ENCODE measurements at regions not wholly inside any gene's neighbourhood (a gene's known extent, or its start where the extent isn't known, plus 50 kb on each side); places are given as distances from the start of the nearest gene placed in this dataset.

- TF ChIP-seq, protein P1, sequence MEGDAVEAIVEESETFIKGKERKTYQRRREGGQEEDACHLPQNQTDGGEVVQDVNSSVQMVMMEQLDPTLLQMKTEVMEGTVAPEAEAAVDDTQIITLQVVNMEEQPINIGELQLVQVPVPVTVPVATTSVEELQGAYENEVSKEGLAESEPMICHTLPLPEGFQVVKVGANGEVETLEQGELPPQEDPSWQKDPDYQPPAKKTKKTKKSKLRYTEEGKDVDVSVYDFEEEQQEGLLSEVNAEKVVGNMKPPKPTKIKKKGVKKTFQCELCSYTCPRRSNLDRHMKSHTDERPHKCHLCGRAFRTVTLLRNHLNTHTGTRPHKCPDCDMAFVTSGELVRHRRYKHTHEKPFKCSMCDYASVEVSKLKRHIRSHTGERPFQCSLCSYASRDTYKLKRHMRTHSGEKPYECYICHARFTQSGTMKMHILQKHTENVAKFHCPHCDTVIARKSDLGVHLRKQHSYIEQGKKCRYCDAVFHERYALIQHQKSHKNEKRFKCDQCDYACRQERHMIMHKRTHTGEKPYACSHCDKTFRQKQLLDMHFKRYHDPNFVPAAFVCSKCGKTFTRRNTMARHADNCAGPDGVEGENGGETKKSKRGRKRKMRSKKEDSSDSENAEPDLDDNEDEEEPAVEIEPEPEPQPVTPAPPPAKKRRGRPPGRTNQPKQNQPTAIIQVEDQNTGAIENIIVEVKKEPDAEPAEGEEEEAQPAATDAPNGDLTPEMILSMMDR (IDR thresholded peaks at IDR 0.05), result no peak
- TF ChIP-seq ZFX (IDR thresholded peaks at IDR 0.05; ENCODE audit: borderline replicate concordance), result no peak
These were observed 322.7 kb upstream of the PITX2 start for GRCh38 chr4:110945600-110945999.
